ENCODE measurements at regions not wholly inside any gene's neighbourhood (a gene's known extent, or its start where the extent isn't known, plus 50 kb on each side); places are given as distances from the start of the nearest gene placed in this dataset.

DNA sequence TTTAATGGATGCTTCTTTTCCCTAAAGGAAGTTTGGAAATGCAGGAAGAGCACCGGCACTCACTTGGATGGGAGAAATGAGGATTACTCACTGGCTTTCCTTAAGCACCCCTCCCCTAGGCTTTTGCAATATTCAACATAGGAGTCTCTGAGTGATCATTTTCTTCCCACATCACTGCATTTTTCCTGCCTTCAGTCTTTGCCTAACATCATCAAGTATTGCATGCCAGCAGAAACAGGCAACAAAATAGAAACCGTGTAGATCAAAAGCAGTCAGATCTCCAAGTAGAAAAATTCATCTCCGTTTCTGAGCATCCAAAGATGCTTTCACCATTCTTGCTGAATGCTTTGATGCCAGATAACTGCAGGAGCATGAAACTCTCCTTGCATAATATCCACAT, 119.9 kb downstream of the ADCYAP1R1 start:
- no peak for DNase-seq (ENCODE audit: low read depth)

DNA sequence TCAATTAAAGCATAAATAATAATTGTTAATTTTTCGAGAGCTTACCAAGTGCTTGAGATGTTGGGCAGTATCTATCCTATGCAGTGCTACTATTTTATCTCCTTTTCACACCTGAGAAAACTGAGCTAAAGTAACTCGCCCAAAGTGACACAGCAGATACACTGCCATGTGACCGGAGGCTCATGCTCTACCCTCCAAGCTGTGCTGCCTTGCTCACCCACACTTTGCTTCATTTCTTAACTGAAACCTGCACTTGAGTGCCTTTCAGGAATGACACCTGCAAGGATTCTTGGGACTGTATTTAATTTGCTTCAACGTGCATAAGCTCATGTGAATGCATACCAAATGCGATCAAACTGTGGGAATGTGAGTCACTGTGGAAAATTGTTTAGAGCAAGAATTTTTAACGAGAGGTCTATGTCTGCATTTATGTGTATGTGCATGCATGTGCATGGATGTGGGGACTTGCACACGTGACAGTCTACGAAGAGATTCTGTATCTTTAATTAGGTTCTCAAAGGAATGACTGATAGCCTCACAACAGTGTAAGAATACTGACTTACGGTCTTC, 119.2 kb downstream of the ADCYAP1R1 start:
- DNase-seq (ENCODE audit: low read depth): no peak
